GM12874 (cell line): ENCODE measurements at regions not wholly inside any gene's neighbourhood (a gene's known extent, or its start where the extent isn't known, plus 50 kb on each side); places are given as distances from the start of the nearest gene placed in this dataset.

Experiments
- CTCF ChIP-seq: IDR thresholded peaks from 2 replicates; pipeline ENCODE4 v1.5.1; 2011; ENCODE audit warnings: low read depth, mild to moderate bottlenecking, control low read depth, low read length, moderate library complexity; ENCODE audit not compliant: insufficient read depth

- TF ChIP-seq CTCF: no peak
These were observed 657.7 kb upstream of the CITED2 start for GRCh38 chr6:140032189-140032588.

- no peak for TF ChIP-seq CTCF
These were observed 655.1 kb upstream of the CITED2 start for GRCh38 chr6:140029551-140029950.

GRCh38 chr6:140027219-140027618 lies 652.8 kb upstream of the CITED2 start:
- TF ChIP-seq CTCF: no peak

- TF ChIP-seq CTCF: no peak
These were observed 652.1 kb upstream of the CITED2 start for GRCh38 chr6:140026546-140026945.

- TF ChIP-seq CTCF: no peak
These were observed 650.7 kb upstream of the CITED2 start for GRCh38 chr6:140025171-140025570.

GRCh38 chr6:140020207-140020791 lies 645.9 kb upstream of the CITED2 start:
- no peak for TF ChIP-seq CTCF

- no peak for TF ChIP-seq CTCF
These were observed 644.1 kb upstream of the CITED2 start for GRCh38 chr6:140018588-140018987.
